H1 (cell line): ENCODE measurements at regions not wholly inside any gene's neighbourhood (a gene's known extent, or its start where the extent isn't known, plus 50 kb on each side); places are given as distances from the start of the nearest gene placed in this dataset.

ENCODE experiments used
- CTCF ChIA-PET: fragments of 300-600 bp; sonication (Branson Sonifier 250); formaldehyde crosslinking; loops from one replicate; lab custom pipeline; 2021; ENCODE audit not compliant: partially characterized antibody; lab: Charles Lee
- POLR2A ChIA-PET: fragments of 300-600 bp; sonication (Branson Sonifier 250); formaldehyde crosslinking; loops from one replicate; lab custom pipeline; 2021; ENCODE audit warnings: inconsistent platforms; ENCODE audit not compliant: partially characterized antibody; lab: Charles Lee
- DNase-seq, 2 experiments: peaks; one replicate each; pipeline versions ENCODE4 v3.0.0 to v3.0.0-alpha.2; 2010 to 2022; ENCODE audit warnings: low spot score in 2 of 2, low read depth in 1 of 2, mixed read lengths in 1 of 2
- FAIRE-seq: peaks from 2 replicates; lab custom pipeline; 2011; peaks lifted over from hg19 to GRCh38; lab: Jason Lieb, UNC
- H2AFZ ChIP-seq: 2 replicates; pipeline ENCODE4 v1.8.1; 2012; ENCODE audit warnings: low read length, inconsistent platforms
- H2AK5ac ChIP-seq: 2 replicates; pipeline ENCODE4 v1.6.1; 2013; ENCODE audit warnings: low read depth, low read length
- H2BK120ac ChIP-seq: replicated peaks from 2 replicates; pipeline ENCODE3; 2013; ENCODE audit warnings: low read depth, low read length, inconsistent platforms
- H2BK12ac ChIP-seq: 2 replicates; pipeline ENCODE4 v1.6.1; 2013; ENCODE audit warnings: low read depth, low read length
- H2BK15ac ChIP-seq: 2 replicates; pipeline ENCODE4 v1.6.1; 2013; ENCODE audit warnings: low read length
- H2BK20ac ChIP-seq: 2 replicates; pipeline ENCODE4 v1.6.1; 2013; ENCODE audit warnings: low read length
- H2BK5ac ChIP-seq: 2 replicates; pipeline ENCODE4 v1.6.1; 2013; ENCODE audit warnings: low read depth, low read length
- H3K14ac ChIP-seq: 2 replicates; pipeline ENCODE4 v1.6.1; 2013; ENCODE audit warnings: inconsistent platforms; ENCODE audit not compliant: insufficient read length
- H3K18ac ChIP-seq: 2 replicates; pipeline ENCODE4 v1.6.1; 2013; ENCODE audit warnings: low read length; ENCODE audit errors: extremely low read depth
- H3K23ac ChIP-seq: 2 replicates; pipeline ENCODE4 v1.6.1; 2013; ENCODE audit warnings: inconsistent platforms; ENCODE audit not compliant: insufficient read length
- H3K23me2 ChIP-seq: 2 replicates; pipeline ENCODE4 v1.6.1; 2013; ENCODE audit warnings: low read depth, low read length
- H3K27ac ChIP-seq: 2 replicates; pipeline ENCODE4 v1.6.1; 2011; ENCODE audit warnings: low read depth, low read length, inconsistent platforms
- H3K27me3 ChIP-seq, 4 experiments: replicated peaks in 1 of 4; 1 replicate in 1 of 4; 2 replicates in 3 of 4; pipeline versions ENCODE4 v1.6.1 to v1.8.1; 2011 to 2013; ENCODE audit warnings: low read length in 3 of 4, mild to moderate bottlenecking in 3 of 4, inconsistent platforms in 2 of 4, mixed read lengths in 2 of 4, moderate library complexity in 1 of 4; ENCODE audit not compliant: control insufficient read depth in 3 of 4, insufficient read depth in 3 of 4; ENCODE audit errors: extremely low read depth in 1 of 4
- H3K36me3 ChIP-seq, 4 experiments: 2 replicates each; pipeline versions ENCODE4 v1.6.1 to v1.8.1; 2011 to 2013; ENCODE audit warnings: mild to moderate bottlenecking in 4 of 4, low read length in 3 of 4, moderate library complexity in 2 of 4, control low read depth in 1 of 4, inconsistent platforms in 1 of 4; ENCODE audit not compliant: insufficient read depth in 4 of 4, control insufficient read depth in 2 of 4
- H3K4ac ChIP-seq: replicated peaks from 2 replicates; pipeline ENCODE3; 2013; ENCODE audit warnings: low read length, low read depth, mixed read lengths, inconsistent platforms; ENCODE audit not compliant: insufficient read length
- H3K4me1 ChIP-seq, 4 experiments: replicated peaks in 1 of 4; 1 replicate in 1 of 4; 2 replicates in 3 of 4; pipeline versions ENCODE4 v1.6.1 to v1.8.1; 2011 to 2013; ENCODE audit warnings: low read length in 3 of 4, inconsistent platforms in 2 of 4, mixed read lengths in 1 of 4; ENCODE audit not compliant: insufficient read depth in 4 of 4, control insufficient read depth in 3 of 4
- H3K4me2 ChIP-seq, 2 experiments: 2 replicates each; pipeline versions ENCODE4 v1.6.1 to v1.8.1; 2011 to 2013; ENCODE audit warnings: low read depth in 2 of 2, low read length in 2 of 2, control low read depth in 1 of 2, inconsistent platforms in 1 of 2, mild to moderate bottlenecking in 1 of 2; ENCODE audit not compliant: insufficient read depth in 1 of 2
- H3K4me3 ChIP-seq, 4 experiments: fragments of 200-600, 300-600 bp in 1 of 4; sonication (generic), shearing (Covaris generic), sonication (Bioruptor Twin) in 1 of 4; 2 replicates each; pipeline versions ENCODE4 v1.5.1 to v1.8.1; 2011 to 2016; ENCODE audit warnings: low read length in 4 of 4, low read depth in 3 of 4, control low read depth in 2 of 4, inconsistent platforms in 2 of 4, mild to moderate bottlenecking in 2 of 4, mixed read lengths in 1 of 4, moderate library complexity in 1 of 4; ENCODE audit not compliant: insufficient read depth in 2 of 4; ENCODE audit errors: extremely low read depth in 1 of 4
- H3K56ac ChIP-seq: replicated peaks from 2 replicates; pipeline ENCODE3; 2013; ENCODE audit warnings: low read depth, mild to moderate bottlenecking, mixed read lengths, low read length, inconsistent platforms; ENCODE audit not compliant: insufficient read length
- H3K79me1 ChIP-seq: 2 replicates; pipeline ENCODE4 v1.6.1; 2013; ENCODE audit warnings: low read depth, low read length, control low read depth
- H3K79me2 ChIP-seq, 2 experiments: 2 replicates each; pipeline versions ENCODE4 v1.6.1 to v1.8.1; 2012 to 2013; ENCODE audit warnings: low read length in 2 of 2, mild to moderate bottlenecking in 2 of 2, inconsistent platforms in 1 of 2; ENCODE audit not compliant: insufficient read depth in 2 of 2, control insufficient read depth in 1 of 2
- H3K9ac ChIP-seq, 4 experiments: replicated peaks in 1 of 4; 1 replicate in 1 of 4; 2 replicates in 3 of 4; pipeline versions ENCODE4 v1.6.1 to v1.8.1; 2011 to 2013; ENCODE audit warnings: low read depth in 3 of 4, low read length in 3 of 4, control low read depth in 2 of 4, mild to moderate bottlenecking in 2 of 4, moderate library complexity in 2 of 4, inconsistent platforms in 1 of 4; ENCODE audit errors: extremely low read depth in 1 of 4
- H3K9me3 ChIP-seq, 2 experiments: 2 replicates each; pipeline versions ENCODE4 v1.6.1 to v1.8.1; 2012 to 2013; ENCODE audit warnings: mild to moderate bottlenecking in 2 of 2, moderate library complexity in 2 of 2, control low read depth in 1 of 2, inconsistent platforms in 1 of 2, low read depth in 1 of 2, low read length in 1 of 2, mixed read lengths in 1 of 2; ENCODE audit not compliant: insufficient read depth in 2 of 2
- H4K20me1 ChIP-seq, 2 experiments: replicated peaks in 1 of 2; 2 replicates each; pipeline versions ENCODE3 to v1.8.1; 2011 to 2013; ENCODE audit warnings: inconsistent platforms in 2 of 2, low read length in 2 of 2, mild to moderate bottlenecking in 1 of 2; ENCODE audit not compliant: insufficient read depth in 2 of 2, control insufficient read depth in 1 of 2
- H4K5ac ChIP-seq: 2 replicates; pipeline ENCODE4 v1.6.1; 2013; ENCODE audit warnings: low read length, low read depth, mixed read lengths, inconsistent platforms; ENCODE audit not compliant: insufficient read length
- H4K8ac ChIP-seq: 2 replicates; pipeline ENCODE4 v1.8.0; 2013; ENCODE audit warnings: mild to moderate bottlenecking, moderate library complexity, low read length, inconsistent platforms; ENCODE audit not compliant: insufficient read depth; ENCODE audit errors: extremely low read depth
- H4K91ac ChIP-seq: replicated peaks from 2 replicates; pipeline ENCODE3; 2013; ENCODE audit warnings: low read length, mixed read lengths, inconsistent platforms; ENCODE audit not compliant: insufficient read length
- CHD2 ChIP-seq: IDR thresholded peaks from 2 replicates; pipeline ENCODE4 v1.6.1; 2012; ENCODE audit warnings: low read length, improper control_type of control experiment
- KDM1A ChIP-seq: fragments of 200-600, 300-600 bp; sonication (generic); IDR thresholded peaks from 2 replicates; pipeline ENCODE4 v1.7.1; 2016; ENCODE audit warnings: mild to moderate bottlenecking, low read length, borderline replicate concordance
- KDM5A ChIP-seq: fragments of 200-600 bp; IDR thresholded peaks from 2 replicates; pipeline ENCODE4 v1.7.1; 2012; ENCODE audit warnings: mild to moderate bottlenecking, low read length, inconsistent platforms, mixed read lengths
- MAX ChIP-seq: IDR thresholded peaks from 2 replicates; pipeline ENCODE4 v1.6.1; 2012; ENCODE audit warnings: inconsistent platforms
- SP1 ChIP-seq: IDR thresholded peaks from 2 replicates; pipeline ENCODE4 v1.6.1; 2011; ENCODE audit warnings: low read depth, low read length
- SUZ12 ChIP-seq: fragments of 200-600 bp; sonication (generic); IDR thresholded peaks from 2 replicates; pipeline ENCODE4 v1.6.1; 2012; ENCODE audit warnings: mild to moderate bottlenecking, inconsistent platforms, low read length, moderate library complexity, mixed read lengths
- WGBS, 2 experiments: shearing (Covaris generic) in 1 of 2; methylation state at CpG; one replicate each; pipeline versions ENCODE4 v1.1.6 to v1.1.7; 2013 to 2015; ENCODE audit warnings: low lambda C conversion rate in 2 of 2, mixed read lengths in 2 of 2, inconsistent platforms in 1 of 2, low coverage in 1 of 2, missing lambda C conversion rate in 1 of 2; ENCODE audit not compliant: insufficient replicate concordance in 2 of 2, insufficient coverage in 1 of 2, insufficient read length in 1 of 2; ENCODE audit errors: extremely low coverage in 1 of 2, missing lambda C conversion rate in 1 of 2; 5-methylcytosine and 5-hydroxymethylcytosine counted together

DNA sequence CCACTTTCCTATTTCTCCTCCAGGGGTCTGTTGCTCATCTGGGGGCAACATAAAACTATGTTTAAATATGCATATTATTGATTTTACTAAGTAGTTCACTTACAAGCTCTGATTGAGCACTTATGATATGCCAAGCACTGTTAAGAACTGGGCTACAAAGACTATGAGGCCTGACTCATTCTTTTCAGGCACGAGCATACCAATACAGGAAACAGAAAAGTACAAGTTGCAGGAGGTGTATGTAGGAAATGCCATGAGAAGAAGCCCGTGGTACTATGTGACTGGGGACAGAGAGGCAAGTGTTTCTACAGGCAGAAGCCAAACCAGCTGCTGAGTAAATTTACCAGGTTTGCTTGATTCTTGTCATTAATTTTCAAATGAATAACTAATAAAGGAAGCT lies 120.4 kb upstream of the PTGFR start:
- Histone ChIP-seq H3K36me3 (no peaks in the 10 kb centered on the region), H3K9me3 (no peaks in the 10 kb centered on the region), H3K4me1 (no peaks in the 10 kb centered on the region), H2BK5ac (no peak overlapping the region), H2BK15ac (no peak overlapping the region), H3K23ac (no peak overlapping the region), H3K79me2 (no peaks in the 10 kb centered on the region), H2BK12ac (no peak overlapping the region), H3K4ac (no peak overlapping the region), H4K5ac (no peak overlapping the region), H3K79me1 (no peaks in the 10 kb centered on the region)
- CTCF ChIA-PET = interaction anchor here (1.3 to 1.4 kb wide), 2 partner anchors 16 to 236 kb away, joined by 3 read pairs; no protein-coding TSS in a partner anchor
- TF ChIP-seq KDM5A = no peak
- TF ChIP-seq KDM1A = no peak
- no peak for TF ChIP-seq MAX
- TF ChIP-seq CHD2 = no peak
- TF ChIP-seq SUZ12 = no peak
- TF ChIP-seq SP1 = no peak
- TF ChIP-seq, all 59 proteins: peak for 0
- H4K20me1 ChIP-seq = no peaks in the 10 kb centered on the region
- POLR2A ChIA-PET = no interaction called here
- no peak overlapping the region for H2BK120ac ChIP-seq
- no peak overlapping the region for H3K18ac ChIP-seq
- DNase-seq (no peak), FAIRE-seq (no peak)
- H3K9ac ChIP-seq = no peak overlapping the region
- H3K4me2 ChIP-seq = no peak overlapping the region
- no peak overlapping the region for H3K4me3 ChIP-seq
- no peak overlapping the region for H3K27ac ChIP-seq
- no peak overlapping the region for H3K14ac ChIP-seq
- 91% methylated on average over 2 of the region's 2 CpGs; no CpG with 5 or more reads in 1 of the 2 experiments for WGBS, 2 experiments
- H4K8ac ChIP-seq = no peak overlapping the region
- H2BK20ac ChIP-seq = no peak overlapping the region
- no peak overlapping the region for H3K56ac ChIP-seq
- H2AK5ac ChIP-seq = no peak overlapping the region
- no peak overlapping the region for H2AFZ ChIP-seq
- no peak overlapping the region for H4K91ac ChIP-seq
- no peaks in the 10 kb centered on the region for H3K23me2 ChIP-seq
- no peaks in the 10 kb centered on the region for H3K27me3 ChIP-seq
